IMR-90 (cell line): ENCODE measurements at regions not wholly inside any gene's neighbourhood (a gene's known extent, or its start where the extent isn't known, plus 50 kb on each side); places are given as distances from the start of the nearest gene placed in this dataset.

Source experiments
- MAZ ChIP-seq: IDR thresholded peaks from 2 replicates; pipeline ENCODE4 v1.6.1; 2012; ENCODE audit warnings: low read depth, mild to moderate bottlenecking, low read length, improper control_type of control experiment, moderate library complexity, borderline replicate concordance
- MXI1 ChIP-seq: IDR thresholded peaks from 2 replicates; pipeline ENCODE4 v1.6.1; 2012; ENCODE audit warnings: low read depth, mild to moderate bottlenecking, low read length, moderate library complexity, borderline replicate concordance
- POLR2A ChIP-seq: IDR thresholded peaks from 2 replicates; pipeline ENCODE4 v1.6.1; 2012; ENCODE audit warnings: mild to moderate bottlenecking, low read depth, low read length
- TF ChIP-seq, protein P1 (sequence below): conservative IDR thresholded peaks from 2 replicates; pipeline ENCODE4 v1.5.1; 2012; ENCODE audit warnings: mild to moderate bottlenecking, low read depth, low read length, improper control_type of control experiment

DNA sequence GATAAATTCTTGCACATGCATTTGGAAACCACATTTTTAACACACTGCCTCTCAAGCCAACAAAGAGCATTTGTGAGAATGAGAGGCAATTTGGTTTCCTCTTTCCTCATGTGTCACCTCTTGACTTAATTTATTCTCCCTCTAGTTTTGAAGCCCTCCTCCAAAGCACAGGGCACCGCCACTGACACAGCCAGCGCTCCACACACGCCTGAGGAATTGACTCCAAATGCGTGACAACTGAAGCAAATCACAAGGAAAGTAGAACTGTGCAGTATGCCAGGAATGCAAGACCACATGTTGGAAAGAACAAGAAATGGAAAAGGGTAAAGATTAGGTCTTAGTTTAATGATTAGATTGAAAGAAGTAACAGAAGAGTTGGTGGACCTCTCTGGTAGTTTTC, 173.3 kb downstream of the LSM5 start:
- TF ChIP-seq, protein P1, sequence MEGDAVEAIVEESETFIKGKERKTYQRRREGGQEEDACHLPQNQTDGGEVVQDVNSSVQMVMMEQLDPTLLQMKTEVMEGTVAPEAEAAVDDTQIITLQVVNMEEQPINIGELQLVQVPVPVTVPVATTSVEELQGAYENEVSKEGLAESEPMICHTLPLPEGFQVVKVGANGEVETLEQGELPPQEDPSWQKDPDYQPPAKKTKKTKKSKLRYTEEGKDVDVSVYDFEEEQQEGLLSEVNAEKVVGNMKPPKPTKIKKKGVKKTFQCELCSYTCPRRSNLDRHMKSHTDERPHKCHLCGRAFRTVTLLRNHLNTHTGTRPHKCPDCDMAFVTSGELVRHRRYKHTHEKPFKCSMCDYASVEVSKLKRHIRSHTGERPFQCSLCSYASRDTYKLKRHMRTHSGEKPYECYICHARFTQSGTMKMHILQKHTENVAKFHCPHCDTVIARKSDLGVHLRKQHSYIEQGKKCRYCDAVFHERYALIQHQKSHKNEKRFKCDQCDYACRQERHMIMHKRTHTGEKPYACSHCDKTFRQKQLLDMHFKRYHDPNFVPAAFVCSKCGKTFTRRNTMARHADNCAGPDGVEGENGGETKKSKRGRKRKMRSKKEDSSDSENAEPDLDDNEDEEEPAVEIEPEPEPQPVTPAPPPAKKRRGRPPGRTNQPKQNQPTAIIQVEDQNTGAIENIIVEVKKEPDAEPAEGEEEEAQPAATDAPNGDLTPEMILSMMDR: no peak
- no peak for TF ChIP-seq MAZ
- TF ChIP-seq MXI1: no peak
- no peak for TF ChIP-seq POLR2A
